SK-N-SH treated with all-trans-retinoic acid at 6 μM for 48 hours (cell line): ENCODE measurements at regions not wholly inside any gene's neighbourhood (a gene's known extent, or its start where the extent isn't known, plus 50 kb on each side); places are given as distances from the start of the nearest gene placed in this dataset.

Experiments used
- ATAC-seq: fragments of 200-7000 bp; cut with Tn5 transposase; 3 replicates; pipeline ENCODE4 v1.9.1; 2020; ENCODE audit warnings: mild to moderate bottlenecking, moderate library complexity
- ARNTL ChIP-seq: fragments of 450-650 bp; formaldehyde crosslinking; IDR thresholded peaks from 2 replicates; pipeline ENCODE4 v1.5.0; 2020; ENCODE audit warnings: low read depth, mild to moderate bottlenecking, moderate library complexity, borderline replicate concordance
- BACH2 ChIP-seq: fragments of 250-450 bp; sonication (Bioruptor Pico); IDR thresholded peaks from 2 replicates; pipeline ENCODE4 v1.9.0; 2021; ENCODE audit warnings: mild to moderate bottlenecking, borderline replicate concordance
- CREB5 ChIP-seq: fragments of 250-450 bp; sonication (Bioruptor Pico); IDR thresholded peaks from 2 replicates; pipeline ENCODE4 v1.5.1; 2020; ENCODE audit warnings: low read depth, mild to moderate bottlenecking, moderate library complexity
- CSDC2 ChIP-seq: fragments of 250-450 bp; sonication (Bioruptor Pico); IDR thresholded peaks from 2 replicates; pipeline ENCODE4 v1.5.0; 2020; ENCODE audit warnings: mild to moderate bottlenecking, moderate library complexity
- CSRNP3 ChIP-seq: fragments of 250-450 bp; sonication (Bioruptor Pico); IDR thresholded peaks from 2 replicates; pipeline ENCODE4 v1.5.1; 2021; ENCODE audit warnings: mild to moderate bottlenecking, moderate library complexity
- ESRRG ChIP-seq: fragments of 250-450 bp; sonication (Bioruptor Pico); IDR thresholded peaks from 2 replicates; pipeline ENCODE4 v1.6.1; 2021; ENCODE audit warnings: mild to moderate bottlenecking
- ISL1 ChIP-seq: fragments of 250-450 bp; sonication (Bioruptor Pico); IDR thresholded peaks from 2 replicates; pipeline ENCODE4 v2.1.2; 2022; ENCODE audit warnings: mild to moderate bottlenecking, moderate library complexity
- PATZ1 ChIP-seq: fragments of 250-450 bp; sonication (Bioruptor Pico); IDR thresholded peaks from 2 replicates; pipeline ENCODE4 v1.8.0; 2020; ENCODE audit warnings: mild to moderate bottlenecking, moderate library complexity, borderline replicate concordance
- POU6F1 ChIP-seq: fragments of 250-450 bp; sonication (Bioruptor Pico); IDR thresholded peaks from 2 replicates; pipeline ENCODE4 v1.8.0; 2021; ENCODE audit warnings: low read depth, mild to moderate bottlenecking, moderate library complexity, borderline replicate concordance
- SNAI2 ChIP-seq: fragments of 250-450 bp; sonication (Bioruptor Pico); IDR thresholded peaks from 2 replicates; pipeline ENCODE4 v1.5.0; 2020; ENCODE audit warnings: mild to moderate bottlenecking, moderate library complexity
- TCF4 ChIP-seq: fragments of 250-450 bp; sonication (Bioruptor Pico); IDR thresholded peaks from 2 replicates; pipeline ENCODE4 v1.8.0; 2021; ENCODE audit warnings: mild to moderate bottlenecking, moderate library complexity, borderline replicate concordance
- TOX ChIP-seq: fragments of 250-450 bp; sonication (Bioruptor Pico); IDR thresholded peaks from 2 replicates; pipeline ENCODE4 v1.8.0; 2021; ENCODE audit warnings: mild to moderate bottlenecking, moderate library complexity, borderline replicate concordance
- TSHZ2 ChIP-seq: fragments of 250-450 bp; sonication (Bioruptor Pico); IDR thresholded peaks from 2 replicates; pipeline ENCODE4 v1.5.0; 2020; ENCODE audit warnings: mild to moderate bottlenecking, moderate library complexity
- ZFP3 ChIP-seq: fragments of 250-450 bp; sonication (Bioruptor Pico); IDR thresholded peaks from 2 replicates; pipeline ENCODE4 v1.5.0; 2020; ENCODE audit warnings: mild to moderate bottlenecking, moderate library complexity
- ZNF565 ChIP-seq: fragments of 450-650 bp; formaldehyde crosslinking; conservative IDR thresholded peaks from 2 replicates; pipeline ENCODE4 v1.5.0; 2020; ENCODE audit warnings: low read depth, mild to moderate bottlenecking, moderate library complexity
- ZNF70 ChIP-seq: fragments of 450-650 bp; formaldehyde crosslinking; IDR thresholded peaks from 2 replicates; pipeline ENCODE4 v1.5.0; 2020; ENCODE audit warnings: mild to moderate bottlenecking, moderate library complexity
- ZNF8 ChIP-seq: fragments of 450-650 bp; formaldehyde crosslinking; IDR thresholded peaks from 2 replicates; pipeline ENCODE4 v1.5.0; 2020; ENCODE audit warnings: mild to moderate bottlenecking, moderate library complexity

- TF ChIP-seq POU6F1 (CRISPR knock-in tag) (no peak), TCF4 (CRISPR knock-in tag) (no peak), PATZ1 (CRISPR knock-in tag) (no peak)
Measured at GRCh38 chr16:54436346-54436745, 149.8 kb upstream of the IRX3 start (continued).

- ATAC-seq, result no peak
- TF ChIP-seq SNAI2 (CRISPR knock-in tag) (no peak), ZNF70 (CRISPR knock-in tag) (no peak), CSDC2 (CRISPR knock-in tag) (no peak)
Measured at GRCh38 chr16:54434859-54435258, 148.3 kb upstream of the IRX3 start.

- TF ChIP-seq ZNF565 (CRISPR knock-in tag), result no peak
- TF ChIP-seq CSRNP3 (CRISPR knock-in tag), result no peak
- TF ChIP-seq SNAI2 (CRISPR knock-in tag), result no peak
- no peak for TF ChIP-seq PATZ1 (CRISPR knock-in tag)
- no peak for TF ChIP-seq ZFP3 (CRISPR knock-in tag)
- TF ChIP-seq BACH2 (CRISPR knock-in tag), result no peak
- no peak for TF ChIP-seq TOX (CRISPR knock-in tag)
- no peak for TF ChIP-seq POU6F1 (CRISPR knock-in tag)
- TF ChIP-seq ISL1, result no peak
- no peak for TF ChIP-seq TCF4 (CRISPR knock-in tag)
- no peak for TF ChIP-seq ZNF70 (CRISPR knock-in tag)
- TF ChIP-seq ESRRG (CRISPR knock-in tag), result no peak
- TF ChIP-seq ZNF8 (CRISPR knock-in tag), result no peak
- no peak for ATAC-seq
Measured at GRCh38 chr16:54432897-54433229, 146.3 kb upstream of the IRX3 start.

GRCh38 chr16:54431997-54432896, 145.7 kb upstream of the IRX3 start:
- ATAC-seq, result no peak; the same call in 2 of the 3 replicates
- no peak for TF ChIP-seq ZFP3 (CRISPR knock-in tag)
- TF ChIP-seq CREB5 (CRISPR knock-in tag), result no peak
- no peak for TF ChIP-seq ARNTL (CRISPR knock-in tag)
- no peak for TF ChIP-seq ZNF565 (CRISPR knock-in tag)
- no peak for TF ChIP-seq SNAI2 (CRISPR knock-in tag)
- no peak for TF ChIP-seq POU6F1 (CRISPR knock-in tag)
- TF ChIP-seq TSHZ2 (CRISPR knock-in tag), result no peak
- no peak for TF ChIP-seq BACH2 (CRISPR knock-in tag)
